GM12875 (cell line): ENCODE measurements at regions not wholly inside any gene's neighbourhood (a gene's known extent, or its start where the extent isn't known, plus 50 kb on each side); places are given as distances from the start of the nearest gene placed in this dataset.
"Not testable (repeated sequence)": the region's sequence is repeated elsewhere in the genome, so short reads cannot be mapped to it uniquely, and the experiment has no call there.

Source experiments
- H3K4me3 ChIP-seq: one replicate; pipeline ENCODE4 v1.5.1; 2011; ENCODE audit warnings: low read depth, low read length, control low read depth
- TF ChIP-seq, protein P1 (sequence below): IDR thresholded peaks from 2 replicates; pipeline ENCODE4 v1.5.1; 2011; ENCODE audit warnings: low read depth, mild to moderate bottlenecking, control low read depth, inconsistent platforms, low read length, moderate library complexity, borderline replicate concordance; ENCODE audit not compliant: insufficient read depth

DNA sequence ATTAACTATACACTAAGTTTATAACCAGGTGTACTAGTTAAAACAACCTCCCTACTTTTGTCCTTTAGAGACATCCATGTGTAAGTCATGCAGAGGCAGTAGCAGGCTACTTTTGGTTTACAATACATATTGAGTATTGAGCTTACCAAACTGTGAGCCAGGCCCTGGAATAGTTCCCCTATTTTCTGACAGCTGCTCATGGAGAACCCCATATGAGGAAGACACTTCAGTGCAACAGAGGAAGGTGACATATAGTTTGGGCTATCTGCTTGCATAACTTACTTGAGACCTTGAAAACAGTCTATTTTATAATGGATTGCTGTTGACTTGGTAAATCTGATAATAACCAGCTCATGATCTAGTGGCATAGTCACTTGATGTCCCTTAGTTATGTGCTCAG is 190.5 kb downstream of the SH3BGRL start:
- TF ChIP-seq, protein P1, sequence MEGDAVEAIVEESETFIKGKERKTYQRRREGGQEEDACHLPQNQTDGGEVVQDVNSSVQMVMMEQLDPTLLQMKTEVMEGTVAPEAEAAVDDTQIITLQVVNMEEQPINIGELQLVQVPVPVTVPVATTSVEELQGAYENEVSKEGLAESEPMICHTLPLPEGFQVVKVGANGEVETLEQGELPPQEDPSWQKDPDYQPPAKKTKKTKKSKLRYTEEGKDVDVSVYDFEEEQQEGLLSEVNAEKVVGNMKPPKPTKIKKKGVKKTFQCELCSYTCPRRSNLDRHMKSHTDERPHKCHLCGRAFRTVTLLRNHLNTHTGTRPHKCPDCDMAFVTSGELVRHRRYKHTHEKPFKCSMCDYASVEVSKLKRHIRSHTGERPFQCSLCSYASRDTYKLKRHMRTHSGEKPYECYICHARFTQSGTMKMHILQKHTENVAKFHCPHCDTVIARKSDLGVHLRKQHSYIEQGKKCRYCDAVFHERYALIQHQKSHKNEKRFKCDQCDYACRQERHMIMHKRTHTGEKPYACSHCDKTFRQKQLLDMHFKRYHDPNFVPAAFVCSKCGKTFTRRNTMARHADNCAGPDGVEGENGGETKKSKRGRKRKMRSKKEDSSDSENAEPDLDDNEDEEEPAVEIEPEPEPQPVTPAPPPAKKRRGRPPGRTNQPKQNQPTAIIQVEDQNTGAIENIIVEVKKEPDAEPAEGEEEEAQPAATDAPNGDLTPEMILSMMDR = no peak
- no peak overlapping the region for H3K4me3 ChIP-seq

DNA sequence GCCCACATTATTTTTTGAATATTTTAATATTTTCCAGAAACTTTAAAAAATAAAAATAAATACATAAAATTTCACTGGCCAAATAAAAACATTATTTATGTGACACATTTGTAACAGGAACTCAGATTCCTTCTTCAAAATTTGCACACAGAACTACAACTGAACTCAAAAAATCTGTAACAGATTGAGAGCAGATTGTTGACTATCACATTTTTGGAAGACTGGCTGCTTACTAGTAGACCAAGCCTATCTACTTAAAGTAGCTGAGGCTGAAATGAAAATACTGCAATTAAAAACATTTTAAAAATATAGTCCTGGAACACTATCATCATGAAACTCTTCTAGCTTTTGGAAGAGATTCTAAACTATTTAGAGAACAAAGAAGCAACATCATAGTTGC is 203.9 kb downstream of the SH3BGRL start:
- no peak overlapping the region for H3K4me3 ChIP-seq
- TF ChIP-seq, protein P1 = no peak

DNA sequence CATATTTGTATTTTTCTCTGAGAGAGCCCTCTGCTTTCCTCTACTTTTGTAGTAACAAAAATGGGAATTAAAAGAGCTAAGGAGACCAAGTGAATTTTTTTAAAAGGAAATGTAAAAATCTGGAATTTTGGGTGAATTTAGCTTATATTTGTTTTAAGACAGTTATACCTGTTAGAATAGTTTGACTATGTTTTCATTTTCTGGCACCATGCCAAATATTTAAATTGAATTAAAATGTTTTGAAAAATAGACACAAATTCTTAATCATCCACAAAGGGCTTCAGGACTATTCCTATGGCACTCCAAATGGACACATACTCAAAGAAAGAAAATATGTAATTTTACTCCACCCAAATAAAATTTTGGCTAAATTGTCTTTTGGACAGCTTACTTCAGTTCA is 209.6 kb downstream of the SH3BGRL start:
- TF ChIP-seq, protein P1 = no peak
- H3K4me3 ChIP-seq = no peak overlapping the region

DNA sequence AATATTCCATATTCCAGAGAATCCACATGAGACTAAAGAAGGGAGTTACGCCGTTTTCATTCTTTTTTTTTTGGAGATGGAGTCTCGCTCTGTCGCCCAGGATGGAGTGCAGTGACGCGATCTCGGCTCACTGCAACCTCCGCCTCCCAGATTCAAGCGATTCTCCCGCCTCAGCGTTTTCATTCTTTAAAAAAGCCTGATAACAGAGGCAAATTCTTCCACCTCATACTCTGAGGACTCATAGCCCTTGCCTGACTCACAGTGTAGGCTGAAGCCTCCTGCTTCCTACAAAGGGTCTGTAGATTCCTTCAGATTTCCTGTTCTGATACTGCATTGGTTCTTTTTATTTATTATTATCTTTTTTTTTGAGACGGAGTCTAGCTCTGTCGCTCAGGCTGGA is 210.5 kb downstream of the SH3BGRL start:
- TF ChIP-seq, protein P1 = no peak
- H3K4me3 ChIP-seq = no peak overlapping the region

DNA sequence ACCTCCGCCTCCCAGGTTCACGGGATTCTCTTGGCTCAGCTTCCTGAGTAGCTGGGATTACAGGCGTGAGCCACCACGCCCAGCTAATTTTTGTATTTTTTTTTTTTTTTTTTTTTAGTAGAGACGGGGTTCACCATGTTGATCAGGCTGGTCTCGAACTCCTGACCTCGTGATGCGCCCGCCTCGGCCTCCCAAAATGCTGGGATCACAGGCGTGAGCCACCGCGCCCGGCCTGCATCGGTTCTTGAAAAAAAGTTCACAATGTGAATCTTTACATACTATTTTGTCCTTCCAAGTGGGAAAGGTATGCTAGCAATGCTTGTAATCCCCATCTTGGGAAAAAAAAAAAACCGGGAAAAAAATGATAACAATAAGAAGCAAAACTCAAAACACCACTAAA is 211.0 kb downstream of the SH3BGRL start:
- H3K4me3 ChIP-seq = not testable (repeated sequence)

DNA sequence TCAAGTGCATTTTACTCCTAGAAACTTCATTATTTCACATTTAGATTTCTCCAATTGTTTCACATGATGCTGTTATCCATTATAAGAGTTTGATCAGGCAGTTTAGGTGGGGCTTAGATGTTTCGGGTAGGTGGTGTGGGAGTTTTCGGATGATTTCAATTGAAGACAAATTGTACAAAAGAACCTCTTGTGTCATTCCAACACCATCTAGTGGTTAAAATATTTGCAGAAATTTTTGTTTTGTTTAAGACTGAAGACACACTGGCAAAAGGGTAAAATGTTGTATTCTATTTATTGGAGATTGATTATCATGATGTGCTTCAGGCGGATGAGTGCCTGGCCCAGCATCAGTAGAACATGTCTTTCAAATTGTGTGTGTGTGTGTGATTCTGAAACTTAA is 212.7 kb downstream of the SH3BGRL start:
- TF ChIP-seq, protein P1 = no peak
- H3K4me3 ChIP-seq = no peak overlapping the region
